ENCODE measurements at regions not wholly inside any gene's neighbourhood (a gene's known extent, or its start where the extent isn't known, plus 50 kb on each side); places are given as distances from the start of the nearest gene placed in this dataset.

DNA sequence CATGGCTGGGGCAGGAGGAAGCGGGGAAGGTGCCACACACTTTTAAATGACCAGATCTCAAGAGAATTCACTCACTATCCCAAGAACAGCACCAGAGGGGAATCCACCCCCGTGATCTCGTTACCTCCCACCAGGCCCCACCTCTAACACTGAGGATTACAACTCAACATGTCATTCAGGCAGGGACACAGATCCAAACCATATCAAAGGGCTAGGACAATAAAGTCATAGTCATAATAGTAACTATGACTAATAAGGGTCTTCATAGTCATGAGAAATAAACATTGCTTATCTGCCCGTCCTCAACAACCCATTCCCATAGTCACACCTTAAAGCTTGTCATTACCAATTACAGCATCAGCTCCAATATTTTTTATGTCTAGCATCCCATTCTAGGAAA is 65.3 kb upstream of the SMC2 start:
- TF ChIP-seq, protein P1, sequence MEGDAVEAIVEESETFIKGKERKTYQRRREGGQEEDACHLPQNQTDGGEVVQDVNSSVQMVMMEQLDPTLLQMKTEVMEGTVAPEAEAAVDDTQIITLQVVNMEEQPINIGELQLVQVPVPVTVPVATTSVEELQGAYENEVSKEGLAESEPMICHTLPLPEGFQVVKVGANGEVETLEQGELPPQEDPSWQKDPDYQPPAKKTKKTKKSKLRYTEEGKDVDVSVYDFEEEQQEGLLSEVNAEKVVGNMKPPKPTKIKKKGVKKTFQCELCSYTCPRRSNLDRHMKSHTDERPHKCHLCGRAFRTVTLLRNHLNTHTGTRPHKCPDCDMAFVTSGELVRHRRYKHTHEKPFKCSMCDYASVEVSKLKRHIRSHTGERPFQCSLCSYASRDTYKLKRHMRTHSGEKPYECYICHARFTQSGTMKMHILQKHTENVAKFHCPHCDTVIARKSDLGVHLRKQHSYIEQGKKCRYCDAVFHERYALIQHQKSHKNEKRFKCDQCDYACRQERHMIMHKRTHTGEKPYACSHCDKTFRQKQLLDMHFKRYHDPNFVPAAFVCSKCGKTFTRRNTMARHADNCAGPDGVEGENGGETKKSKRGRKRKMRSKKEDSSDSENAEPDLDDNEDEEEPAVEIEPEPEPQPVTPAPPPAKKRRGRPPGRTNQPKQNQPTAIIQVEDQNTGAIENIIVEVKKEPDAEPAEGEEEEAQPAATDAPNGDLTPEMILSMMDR (IDR thresholded peaks at IDR 0.05; ENCODE audit: low read depth, low read length) = no peak
- no peak for TF ChIP-seq EZH2phosphoT487 (IDR thresholded peaks at IDR 0.05; ENCODE audit: low read depth)

All from OCI-LY3 (cell line).